ENCODE measurements at regions not wholly inside any gene's neighbourhood (a gene's known extent, or its start where the extent isn't known, plus 50 kb on each side); places are given as distances from the start of the nearest gene placed in this dataset.

- H3K27ac ChIP-seq = no peak overlapping the region
- peaks cover 0 to 8% (median 0%) of the 10 kb centered on the region in 3 donors for H3K9me3 ChIP-seq
- WGBS, 2 donors (ENCODE audit: low coverage in 1 of 2) = 92 to 95% methylated on average over 2 of the region's 2 CpGs
- no peaks in the 10 kb centered on the region for H3K4me1 ChIP-seq
- no peak for ATAC-seq
- TF ChIP-seq EP300 (IDR thresholded peaks at IDR 0.05) = no peak
- TF ChIP-seq CTCF (IDR thresholded peaks at IDR 0.05) = no peak
- no peak for TF ChIP-seq POLR2AphosphoS5 (IDR thresholded peaks at IDR 0.05)
- TF ChIP-seq POLR2A (IDR thresholded peaks at IDR 0.05) = no peak
- no peaks in the 10 kb centered on the region for H3K36me3 ChIP-seq
- H3K27me3 ChIP-seq = peaks cover 71% of the 10 kb centered on the region
- H3K4me3 ChIP-seq = no peak overlapping the region
Observed at GRCh38 chr1:3992103-3992556, 92.1 kb upstream of the C1orf174 start.

- ATAC-seq = no peak
- H3K27ac ChIP-seq = no peak overlapping the region
- WGBS, 2 donors (ENCODE audit: low coverage in 1 of 2) = 46 to 73% methylated on average over 2 to 3 of the region's 6 CpGs
Observed at GRCh38 chr1:3992746-3993145, 92.7 kb upstream of the C1orf174 start.

GRCh38 chr1:3993619-3994375, 93.7 kb upstream of the C1orf174 start:
- peaks cover 65% of the 10 kb centered on the region for H3K27me3 ChIP-seq
- no peaks in the 10 kb centered on the region for H3K36me3 ChIP-seq
- 60 to 63% methylated on average over 21 of the region's 25 CpGs for WGBS, 2 donors (ENCODE audit: low coverage in 1 of 2)
- peaks cover 0 to 8% (median 0%) of the 10 kb centered on the region in 3 donors for H3K9me3 ChIP-seq
- TF ChIP-seq POLR2AphosphoS5 (IDR thresholded peaks at IDR 0.05) = no peak
- no peak for TF ChIP-seq POLR2A (IDR thresholded peaks at IDR 0.05)
- TF ChIP-seq CTCF (IDR thresholded peaks at IDR 0.05) = no peak
- TF ChIP-seq EP300 (IDR thresholded peaks at IDR 0.05) = no peak
- H3K27ac ChIP-seq = no peak overlapping the region
- no peak overlapping the region for H3K4me3 ChIP-seq
- H3K4me1 ChIP-seq = no peaks in the 10 kb centered on the region
- no peak for ATAC-seq

More at GRCh38 chr1:3992746-3993145, 92.7 kb upstream of the C1orf174 start:
- H3K36me3 ChIP-seq = no peaks in the 10 kb centered on the region
- peaks cover 0 to 8% (median 0%) of the 10 kb centered on the region in 3 donors for H3K9me3 ChIP-seq
- H3K4me1 ChIP-seq = no peaks in the 10 kb centered on the region
- H3K27me3 ChIP-seq = peaks cover 71% of the 10 kb centered on the region
- H3K4me3 ChIP-seq = no peak overlapping the region
- no peak for TF ChIP-seq CTCF (IDR thresholded peaks at IDR 0.05)
- no peak for TF ChIP-seq POLR2AphosphoS5 (IDR thresholded peaks at IDR 0.05)
- no peak for TF ChIP-seq POLR2A (IDR thresholded peaks at IDR 0.05)
- TF ChIP-seq EP300 (IDR thresholded peaks at IDR 0.05) = no peak

GRCh38 chr1:3995141-3995780, 95.2 kb upstream of the C1orf174 start:
- TF ChIP-seq CTCF (IDR thresholded peaks at IDR 0.05) (no peak), POLR2A (IDR thresholded peaks at IDR 0.05) (no peak), EP300 (IDR thresholded peaks at IDR 0.05) (no peak), POLR2AphosphoS5 (IDR thresholded peaks at IDR 0.05) (no peak)
- H3K4me3 ChIP-seq = no peak overlapping the region
- WGBS, 2 donors (ENCODE audit: low coverage in 1 of 2) = 73% methylated on average over 6 of the region's 14 CpGs; no CpG with 5 or more reads in 1 of the 2 donors
- no peaks in the 10 kb centered on the region for H3K4me1 ChIP-seq
- H3K36me3 ChIP-seq = no peaks in the 10 kb centered on the region
- peaks cover 0 to 8% (median 0%) of the 10 kb centered on the region in 3 donors for H3K9me3 ChIP-seq
- no peak overlapping the region for H3K27ac ChIP-seq
- no peak for ATAC-seq
- H3K27me3 ChIP-seq = peaks cover 75% of the 10 kb centered on the region
